ENCODE measurements at regions not wholly inside any gene's neighbourhood (a gene's known extent, or its start where the extent isn't known, plus 50 kb on each side); places are given as distances from the start of the nearest gene placed in this dataset.

- no peaks in the 10 kb centered on the region for H4K20me1 ChIP-seq (ENCODE audit: control insufficient read depth, insufficient read depth, insufficient read length)
- no peak overlapping the region for H3K4ac ChIP-seq (ENCODE audit: low read depth, low read length)
- H2BK120ac ChIP-seq (ENCODE audit: low read depth, low read length, poor library complexity, severe bottlenecking): no peak overlapping the region
- no peaks in the 10 kb centered on the region for H3K23me2 ChIP-seq (ENCODE audit: insufficient read length, low read depth, low read length, poor library complexity, severe bottlenecking)
- no peak overlapping the region for H4K5ac ChIP-seq (ENCODE audit: insufficient read length, low read depth, low read length)
- H3T11ph ChIP-seq (ENCODE audit: low read length): no peak overlapping the region
- no peak overlapping the region for H4K8ac ChIP-seq (replicated peaks; ENCODE audit: insufficient read length, low read depth, low read length)
- no peak overlapping the region for H4K91ac ChIP-seq (ENCODE audit: insufficient read length, low read depth, low read length)
- no peak overlapping the region for H3K4me3 Mint-ChIP-seq
- no peaks in the 10 kb centered on the region for H3K27me3 ChIP-seq (ENCODE audit: insufficient read depth, low read length)
- no peak overlapping the region for H2BK5ac ChIP-seq (ENCODE audit: insufficient read length, low read length)
- no peak for DNase-seq
- H3K18ac ChIP-seq (ENCODE audit: insufficient read length, low read depth, low read length): no peak overlapping the region
- no peak overlapping the region for H3K56ac ChIP-seq (ENCODE audit: insufficient read length, low read depth, low read length)
- no peak overlapping the region for H2AK5ac ChIP-seq (ENCODE audit: insufficient read length, low read length)
- no peak overlapping the region for H3K14ac ChIP-seq (ENCODE audit: insufficient read depth, low read length)
- no CpG with 5 or more reads among the region's 14 CpGs for WGBS (ENCODE audit: extremely low coverage, insufficient read length, low lambda C conversion rate)
- H3K36me3 Mint-ChIP-seq (ENCODE audit: insufficient read depth in 1 of 3, low read depth in 3 of 3): no peaks in the 10 kb centered on the region
- no peak overlapping the region for H3K27ac Mint-ChIP-seq
- H2BK20ac ChIP-seq (ENCODE audit: low read depth, low read length, poor library complexity, severe bottlenecking): no peak overlapping the region
- H2BK15ac ChIP-seq (ENCODE audit: low read depth, low read length): no peak overlapping the region
- TF ChIP-seq CTCF (conservative IDR thresholded peaks at IDR 0.05): no peak
- no peak overlapping the region for H3K27ac ChIP-seq (ENCODE audit: insufficient read length, low read depth, low read length)
- H3K9ac ChIP-seq (ENCODE audit: extremely low read depth, insufficient read length, low read length): no peak overlapping the region
- no peak overlapping the region for H3K23ac ChIP-seq (ENCODE audit: insufficient read length, low read depth, low read length)
- no peaks in the 10 kb centered on the region for H3K9me3 Mint-ChIP-seq
- H3K4me2 ChIP-seq (ENCODE audit: insufficient read depth, insufficient read length, low read length): no peak overlapping the region
- no peaks in the 10 kb centered on the region for H3K79me2 ChIP-seq (ENCODE audit: insufficient read depth, low read length)
- no peaks in the 10 kb centered on the region for H3K27me3 Mint-ChIP-seq (ENCODE audit: low read depth)
- no peaks in the 10 kb centered on the region for H3K79me1 ChIP-seq (ENCODE audit: insufficient read depth, low read depth, low read length, poor library complexity, severe bottlenecking)
- H3K9me3 ChIP-seq (ENCODE audit: control insufficient read depth, low read depth, low read length): no peaks in the 10 kb centered on the region
- no peak overlapping the region for H2AFZ ChIP-seq (ENCODE audit: low read length)
- no peaks in the 10 kb centered on the region for H3K4me1 Mint-ChIP-seq
- H2BK12ac ChIP-seq (ENCODE audit: insufficient read length, low read depth, low read length): no peak overlapping the region
- H3K4me1 ChIP-seq (ENCODE audit: insufficient read depth, low read length): no peaks in the 10 kb centered on the region
Observed at GRCh38 chr4:34039766-34040165, 2204.5 kb downstream of the ARAP2 start.

Measured in H9 (cell line).